ENCODE measurements at regions not wholly inside any gene's neighbourhood (a gene's known extent, or its start where the extent isn't known, plus 50 kb on each side); places are given as distances from the start of the nearest gene placed in this dataset.

DNA sequence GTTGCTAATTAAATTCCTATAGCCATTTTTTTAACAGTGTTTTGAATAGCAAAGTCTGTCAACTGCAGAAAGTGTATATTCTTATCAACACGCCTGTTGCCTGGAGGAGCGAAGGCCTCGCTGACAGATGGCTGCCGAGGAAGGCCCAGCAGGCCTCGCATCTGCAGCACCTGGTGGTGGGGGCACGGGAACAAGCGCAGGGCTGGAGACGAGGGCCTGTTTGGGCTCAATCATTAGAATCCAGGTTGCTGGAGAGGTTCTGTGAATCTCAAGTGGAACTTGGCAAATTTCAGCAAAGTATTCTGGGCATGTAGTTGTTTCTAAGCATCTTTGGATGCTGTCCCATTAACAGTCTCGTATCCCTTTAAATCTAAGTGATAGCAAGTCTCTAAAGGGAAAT lies 66.1 kb upstream of the FAM204A start:
- Histone ChIP-seq H3K27ac (no peak overlapping the region), H3K27me3 (no peaks in the 10 kb centered on the region), H3K4me1 (no peaks in the 10 kb centered on the region), H3K36me3 (no peaks in the 10 kb centered on the region), H3K9me3 (no peaks in the 10 kb centered on the region), H3K4me3 (no peak overlapping the region)
- no peak for DNase-seq
- TF ChIP-seq POLR2A (IDR thresholded peaks at IDR 0.05) = no peak
- TF ChIP-seq, protein P1, sequence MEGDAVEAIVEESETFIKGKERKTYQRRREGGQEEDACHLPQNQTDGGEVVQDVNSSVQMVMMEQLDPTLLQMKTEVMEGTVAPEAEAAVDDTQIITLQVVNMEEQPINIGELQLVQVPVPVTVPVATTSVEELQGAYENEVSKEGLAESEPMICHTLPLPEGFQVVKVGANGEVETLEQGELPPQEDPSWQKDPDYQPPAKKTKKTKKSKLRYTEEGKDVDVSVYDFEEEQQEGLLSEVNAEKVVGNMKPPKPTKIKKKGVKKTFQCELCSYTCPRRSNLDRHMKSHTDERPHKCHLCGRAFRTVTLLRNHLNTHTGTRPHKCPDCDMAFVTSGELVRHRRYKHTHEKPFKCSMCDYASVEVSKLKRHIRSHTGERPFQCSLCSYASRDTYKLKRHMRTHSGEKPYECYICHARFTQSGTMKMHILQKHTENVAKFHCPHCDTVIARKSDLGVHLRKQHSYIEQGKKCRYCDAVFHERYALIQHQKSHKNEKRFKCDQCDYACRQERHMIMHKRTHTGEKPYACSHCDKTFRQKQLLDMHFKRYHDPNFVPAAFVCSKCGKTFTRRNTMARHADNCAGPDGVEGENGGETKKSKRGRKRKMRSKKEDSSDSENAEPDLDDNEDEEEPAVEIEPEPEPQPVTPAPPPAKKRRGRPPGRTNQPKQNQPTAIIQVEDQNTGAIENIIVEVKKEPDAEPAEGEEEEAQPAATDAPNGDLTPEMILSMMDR (IDR thresholded peaks at IDR 0.05) = no peak

DNA sequence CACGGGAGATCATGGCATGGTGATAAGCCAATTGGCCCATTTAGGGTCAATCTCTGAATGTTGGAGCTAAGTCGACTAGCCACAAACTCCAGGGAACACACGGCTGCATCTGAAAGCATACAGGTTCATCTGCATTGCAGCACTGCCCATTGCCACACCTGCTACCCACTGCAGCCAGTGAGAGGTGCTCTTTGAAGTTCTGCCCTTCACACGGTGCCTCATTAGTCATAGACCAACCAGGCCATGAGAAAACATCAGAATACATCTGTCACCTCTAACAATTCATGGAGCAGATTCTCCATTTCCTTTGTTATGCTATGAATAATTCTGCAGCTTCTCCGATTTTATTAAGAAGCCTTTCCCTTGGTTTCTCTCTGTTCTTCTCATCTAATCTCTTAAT lies 65.7 kb upstream of the FAM204A start:
- Histone ChIP-seq H3K9me3 (no peaks in the 10 kb centered on the region), H3K4me1 (no peaks in the 10 kb centered on the region), H3K4me3 (no peak overlapping the region), H3K27ac (no peak overlapping the region), H3K27me3 (no peaks in the 10 kb centered on the region), H3K36me3 (no peaks in the 10 kb centered on the region)
- no peak for DNase-seq
- TF ChIP-seq, protein P1 (IDR thresholded peaks at IDR 0.05) = no peak
- TF ChIP-seq POLR2A (IDR thresholded peaks at IDR 0.05) = no peak

DNA sequence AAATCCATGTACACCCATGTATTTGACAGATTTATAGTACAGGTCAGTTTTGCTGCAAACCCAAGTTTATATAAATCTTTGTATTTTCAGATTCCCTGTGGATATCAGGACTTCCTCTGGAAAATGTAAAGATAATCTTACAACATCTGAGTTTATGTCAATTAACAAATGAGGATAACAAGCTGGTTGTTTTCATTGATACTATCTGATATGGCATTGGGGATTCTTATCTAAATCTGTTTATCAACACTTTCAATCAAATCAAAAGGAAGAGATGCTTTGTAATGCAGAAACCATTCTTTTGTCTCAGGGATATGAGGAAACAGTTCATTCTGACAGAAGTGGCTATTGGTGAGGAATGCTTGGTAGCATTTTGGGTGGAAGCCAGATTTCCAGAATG lies 64.9 kb upstream of the FAM204A start:
- H3K4me1 ChIP-seq = no peaks in the 10 kb centered on the region
- H3K27ac ChIP-seq = no peak overlapping the region
- TF ChIP-seq, protein P1 (IDR thresholded peaks at IDR 0.05) = no peak
- TF ChIP-seq POLR2A (IDR thresholded peaks at IDR 0.05) = no peak
- no peak overlapping the region for H3K4me3 ChIP-seq
- H3K27me3 ChIP-seq = no peaks in the 10 kb centered on the region
- no peaks in the 10 kb centered on the region for H3K9me3 ChIP-seq
- DNase-seq = no peak
- no peaks in the 10 kb centered on the region for H3K36me3 ChIP-seq

DNA sequence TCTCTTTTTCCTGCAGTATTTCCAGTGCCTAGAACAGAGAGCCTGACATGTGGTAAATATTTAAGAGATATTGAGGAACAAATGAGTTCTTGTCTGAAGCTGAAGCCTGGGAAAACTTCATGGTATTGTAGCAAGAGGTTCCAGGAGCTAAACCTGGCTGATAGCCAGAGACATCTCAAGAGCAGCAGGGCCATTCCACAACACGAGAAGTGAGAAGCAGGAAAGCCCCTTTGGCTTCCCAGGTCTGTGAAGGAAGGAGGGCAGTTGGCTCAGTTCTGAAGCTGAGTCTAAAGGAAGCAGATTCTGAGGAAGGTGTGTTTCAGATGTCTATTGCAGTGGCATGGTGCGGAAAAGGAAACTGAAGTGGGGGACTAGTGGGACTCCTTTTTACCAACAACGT lies 63.8 kb upstream of the FAM204A start:
- Histone ChIP-seq H3K27me3 (no peaks in the 10 kb centered on the region), H3K9me3 (no peaks in the 10 kb centered on the region), H3K4me1 (no peaks in the 10 kb centered on the region), H3K4me3 (no peak overlapping the region), H3K36me3 (no peaks in the 10 kb centered on the region), H3K27ac (no peak overlapping the region)
- TF ChIP-seq POLR2A (IDR thresholded peaks at IDR 0.05) = no peak
- TF ChIP-seq, protein P1 (IDR thresholded peaks at IDR 0.05) = no peak
- no peak for DNase-seq

DNA sequence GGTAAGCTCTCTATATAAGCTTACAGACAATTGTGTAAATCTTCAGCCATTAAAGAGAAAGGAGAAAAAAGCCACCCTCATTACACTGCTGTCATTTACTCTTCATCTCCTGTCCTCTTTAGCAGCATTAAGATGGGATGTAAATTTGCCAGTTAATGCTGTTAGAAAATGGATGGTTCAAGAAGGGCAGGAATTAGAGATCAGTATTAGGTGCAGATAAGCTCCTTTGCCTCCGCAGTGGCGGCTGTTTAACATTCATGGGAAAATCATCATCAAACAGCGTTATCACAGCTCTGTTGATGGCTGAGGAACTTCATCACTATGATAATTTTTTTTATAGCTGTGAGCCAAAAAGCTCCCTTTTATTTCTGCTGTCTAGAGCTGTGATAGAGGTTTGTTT lies 61.8 kb upstream of the FAM204A start:
- no peak for DNase-seq
- Histone ChIP-seq H3K36me3 (no peaks in the 10 kb centered on the region), H3K27me3 (no peaks in the 10 kb centered on the region), H3K9me3 (no peaks in the 10 kb centered on the region), H3K4me3 (no peak overlapping the region), H3K4me1 (no peaks in the 10 kb centered on the region), H3K27ac (no peak overlapping the region)
- TF ChIP-seq, protein P1 (IDR thresholded peaks at IDR 0.05) = no peak
- TF ChIP-seq POLR2A (IDR thresholded peaks at IDR 0.05) = no peak

DNA sequence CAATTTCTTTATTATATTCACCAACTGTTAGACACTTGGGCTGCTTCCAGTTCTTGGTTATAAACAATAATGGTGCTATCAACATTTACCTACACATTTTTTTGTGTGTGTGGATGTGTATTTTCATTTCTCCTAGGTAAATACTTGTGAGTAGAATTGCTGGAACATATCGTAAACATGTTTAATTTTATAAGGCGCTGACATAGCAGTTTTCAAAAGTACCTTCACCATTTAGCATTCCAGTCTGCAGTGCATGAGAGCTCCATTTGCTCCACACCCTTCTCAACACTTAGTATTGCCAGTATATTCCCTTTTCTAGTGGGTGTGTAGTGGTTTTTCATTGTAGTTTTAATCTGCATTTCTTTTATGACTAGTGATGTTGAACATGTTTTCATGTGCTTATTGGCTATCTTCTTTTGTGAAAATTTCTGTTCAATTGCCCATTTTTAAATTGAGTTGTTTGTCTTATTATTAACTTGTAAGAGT lies 59.6 kb upstream of the FAM204A start:
- Histone ChIP-seq H3K36me3 (no peaks in the 10 kb centered on the region), H3K27me3 (no peaks in the 10 kb centered on the region), H3K27ac (no peak overlapping the region), H3K4me1 (no peaks in the 10 kb centered on the region), H3K9me3 (no peaks in the 10 kb centered on the region), H3K4me3 (no peak overlapping the region)
- TF ChIP-seq POLR2A (IDR thresholded peaks at IDR 0.05) = no peak
- TF ChIP-seq, protein P1 (IDR thresholded peaks at IDR 0.05) = no peak
- no peak for DNase-seq

All from Peyer's patch (tissue), 4 donors.